ENCODE measurements at regions not wholly inside any gene's neighbourhood (a gene's known extent, or its start where the extent isn't known, plus 50 kb on each side); places are given as distances from the start of the nearest gene placed in this dataset.

DNA sequence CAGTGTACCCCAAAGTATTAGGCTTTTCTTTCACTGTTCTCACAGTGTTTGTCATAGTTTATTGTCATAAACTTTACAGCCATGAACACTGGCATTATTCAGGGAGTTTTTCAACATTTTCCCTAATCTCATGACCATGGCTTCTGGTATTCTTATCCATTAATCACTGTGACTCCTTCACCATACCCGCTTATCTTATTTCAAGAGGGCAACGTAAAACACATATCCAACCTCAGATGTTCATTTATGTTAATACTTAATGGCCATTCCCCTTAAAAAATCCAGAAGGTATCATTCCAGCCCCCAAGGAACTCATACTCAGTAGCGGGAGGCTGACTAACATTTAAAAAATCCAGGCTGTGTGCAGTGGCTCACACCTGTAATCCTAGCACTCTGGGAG, 78.5 kb upstream of the RGS4 start:
- TF ChIP-seq POLR2A (IDR thresholded peaks at IDR 0.05; ENCODE audit: extremely low read depth, insufficient read length) = no peak
- no peak for TF ChIP-seq CTCF (IDR thresholded peaks at IDR 0.05; ENCODE audit: low read depth, low read length)
- TF ChIP-seq, protein P1, sequence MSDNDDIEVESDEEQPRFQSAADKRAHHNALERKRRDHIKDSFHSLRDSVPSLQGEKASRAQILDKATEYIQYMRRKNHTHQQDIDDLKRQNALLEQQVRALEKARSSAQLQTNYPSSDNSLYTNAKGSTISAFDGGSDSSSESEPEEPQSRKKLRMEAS (IDR thresholded peaks at IDR 0.05; ENCODE audit: low read depth, low read length) = no peak
- TF ChIP-seq MYC (IDR thresholded peaks at IDR 0.05; ENCODE audit: low read depth, low read length) = no peak

Data from NB4 (cell line).